ENCODE measurements at regions not wholly inside any gene's neighbourhood (a gene's known extent, or its start where the extent isn't known, plus 50 kb on each side); places are given as distances from the start of the nearest gene placed in this dataset.

GRCh38 chr17:54426296-54426886, 474.3 kb upstream of the TOM1L1 start:
- TF ChIP-seq ZNF274 (IDR thresholded peaks at IDR 0.05; ENCODE audit: low read depth, low read length) (no peak), SUZ12 (IDR thresholded peaks at IDR 0.05; ENCODE audit: extremely low read depth, insufficient read depth, insufficient read length) (no peak)
